H9 (cell line): ENCODE measurements at regions not wholly inside any gene's neighbourhood (a gene's known extent, or its start where the extent isn't known, plus 50 kb on each side); places are given as distances from the start of the nearest gene placed in this dataset.

Experiments used
- DNase-seq: peaks from one replicate; pipeline ENCODE4 v3.0.0-alpha.2; 2017
- H2AFZ ChIP-seq: one replicate; pipeline ENCODE4 v1.6.1; 2013; ENCODE audit warnings: mild to moderate bottlenecking, low read length, control low read depth, moderate library complexity
- H2AK5ac ChIP-seq: 2 replicates; pipeline ENCODE4 v1.6.1; 2013; ENCODE audit warnings: low read length, control low read depth, mixed read lengths; ENCODE audit not compliant: insufficient read length
- H2BK120ac ChIP-seq: one replicate; pipeline ENCODE4 v1.6.1; 2013; ENCODE audit warnings: low read depth, mild to moderate bottlenecking, low read length, control low read depth, inconsistent platforms; ENCODE audit not compliant: poor library complexity, severe bottlenecking
- H2BK12ac ChIP-seq: 2 replicates; pipeline ENCODE4 v1.6.1; 2013; ENCODE audit warnings: low read length, control low read depth, mixed read lengths, low read depth; ENCODE audit not compliant: insufficient read length
- H2BK15ac ChIP-seq: 2 replicates; pipeline ENCODE4 v1.6.1; 2013; ENCODE audit warnings: low read depth, low read length, control low read depth
- H2BK20ac ChIP-seq: one replicate; pipeline ENCODE4 v1.6.1; 2013; ENCODE audit warnings: low read depth, mild to moderate bottlenecking, low read length, control low read depth, inconsistent platforms; ENCODE audit not compliant: poor library complexity, severe bottlenecking
- H2BK5ac ChIP-seq: 2 replicates; pipeline ENCODE4 v1.6.1; 2013; ENCODE audit warnings: low read length, control low read depth, mixed read lengths; ENCODE audit not compliant: insufficient read length
- H3K14ac ChIP-seq: 2 replicates; pipeline ENCODE4 v1.6.1; 2013; ENCODE audit warnings: low read length, control low read depth; ENCODE audit not compliant: insufficient read depth
- H3K18ac ChIP-seq: 2 replicates; pipeline ENCODE4 v1.6.1; 2013; ENCODE audit warnings: low read depth, mild to moderate bottlenecking, mixed read lengths, low read length, control low read depth; ENCODE audit not compliant: insufficient read length
- H3K23ac ChIP-seq: 2 replicates; pipeline ENCODE4 v1.6.1; 2013; ENCODE audit warnings: low read length, control low read depth, mixed read lengths, low read depth; ENCODE audit not compliant: insufficient read length
- H3K23me2 ChIP-seq: 2 replicates; pipeline ENCODE4 v1.6.1; 2013; ENCODE audit warnings: low read depth, mild to moderate bottlenecking, mixed read lengths, low read length, control low read depth; ENCODE audit not compliant: insufficient read length, poor library complexity, severe bottlenecking
- H3K27ac ChIP-seq: 2 replicates; pipeline ENCODE4 v1.5.1; 2013; ENCODE audit warnings: low read length, control low read depth, mixed read lengths, low read depth; ENCODE audit not compliant: insufficient read length
- H3K27me3 ChIP-seq: 2 replicates; pipeline ENCODE4 v1.6.1; 2013; ENCODE audit warnings: low read length, control low read depth, inconsistent platforms; ENCODE audit not compliant: insufficient read depth
- H3K4ac ChIP-seq: 2 replicates; pipeline ENCODE4 v1.6.1; 2013; ENCODE audit warnings: low read depth, mild to moderate bottlenecking, control low read depth, inconsistent platforms, low read length, moderate library complexity
- H3K4me1 ChIP-seq: 2 replicates; pipeline ENCODE4 v1.6.1; 2013; ENCODE audit warnings: low read length, control low read depth, inconsistent platforms; ENCODE audit not compliant: insufficient read depth
- H3K4me2 ChIP-seq: 2 replicates; pipeline ENCODE4 v1.6.1; 2013; ENCODE audit warnings: low read length, control low read depth, mixed read lengths; ENCODE audit not compliant: insufficient read length, insufficient read depth
- H3K56ac ChIP-seq: 2 replicates; pipeline ENCODE4 v1.6.1; 2013; ENCODE audit warnings: low read depth, mild to moderate bottlenecking, mixed read lengths, low read length, control low read depth; ENCODE audit not compliant: insufficient read length
- H3K79me1 ChIP-seq: 2 replicates; pipeline ENCODE4 v1.6.1; 2013; ENCODE audit warnings: low read depth, mild to moderate bottlenecking, moderate library complexity, low read length, control low read depth, inconsistent platforms; ENCODE audit not compliant: insufficient read depth, poor library complexity, severe bottlenecking
- H3K79me2 ChIP-seq: 2 replicates; pipeline ENCODE4 v1.6.1; 2013; ENCODE audit warnings: low read length, control low read depth, inconsistent platforms; ENCODE audit not compliant: insufficient read depth
- H3K9ac ChIP-seq: 2 replicates; pipeline ENCODE4 v1.6.1; 2013; ENCODE audit warnings: low read length, control low read depth, mixed read lengths; ENCODE audit not compliant: insufficient read length; ENCODE audit errors: extremely low read depth
- H3K9me3 ChIP-seq: one replicate; pipeline ENCODE4 v1.6.1; 2013; ENCODE audit warnings: low read depth, low read length, inconsistent platforms; ENCODE audit not compliant: control insufficient read depth
- H3T11ph ChIP-seq: one replicate; pipeline ENCODE4 v1.6.1; 2013; ENCODE audit warnings: mild to moderate bottlenecking, low read length, control low read depth, inconsistent platforms
- H4K20me1 ChIP-seq: one replicate; pipeline ENCODE4 v1.6.1; 2013; ENCODE audit not compliant: control insufficient read depth, insufficient read length, insufficient read depth
- H4K5ac ChIP-seq: 2 replicates; pipeline ENCODE4 v1.6.1; 2013; ENCODE audit warnings: low read depth, mild to moderate bottlenecking, mixed read lengths, low read length, control low read depth; ENCODE audit not compliant: insufficient read length
- H4K8ac ChIP-seq: replicated peaks from 2 replicates; pipeline ENCODE4 v1.6.1; 2013; ENCODE audit warnings: low read length, control low read depth, mixed read lengths, low read depth; ENCODE audit not compliant: insufficient read length
- H4K91ac ChIP-seq: 2 replicates; pipeline ENCODE4 v1.6.1; 2013; ENCODE audit warnings: low read depth, mild to moderate bottlenecking, moderate library complexity, mixed read lengths, low read length, control low read depth; ENCODE audit not compliant: insufficient read length
- H3K27ac Mint-ChIP-seq, 3 experiments: 2 replicates in 2 of 3; 3 replicates in 1 of 3; pipeline ENCODE4 v1.8.0; 2020 to 2021; ENCODE audit warnings: mixed read lengths in 3 of 3, mild to moderate bottlenecking in 1 of 3, moderate library complexity in 1 of 3
- H3K27me3 Mint-ChIP-seq: 2 replicates; pipeline ENCODE4 v1.8.0; 2021; ENCODE audit warnings: low read depth, mild to moderate bottlenecking, moderate library complexity, mixed read lengths
- H3K36me3 Mint-ChIP-seq, 3 experiments: 2 replicates in 2 of 3; 3 replicates in 1 of 3; pipeline ENCODE4 v1.8.0; 2020 to 2021; ENCODE audit warnings: low read depth in 3 of 3, mixed read lengths in 3 of 3; ENCODE audit not compliant: insufficient read depth in 1 of 3
- H3K4me1 Mint-ChIP-seq, 2 experiments: 2 replicates each; pipeline ENCODE4 v1.8.0; 2020; ENCODE audit warnings: mixed read lengths in 2 of 2
- H3K4me3 Mint-ChIP-seq, 2 experiments: 2 replicates in 1 of 2; 3 replicates in 1 of 2; pipeline ENCODE4 v1.8.0; 2020 to 2021; ENCODE audit warnings: mild to moderate bottlenecking in 2 of 2, mixed read lengths in 2 of 2, moderate library complexity in 1 of 2
- H3K9me3 Mint-ChIP-seq, 2 experiments: 2 replicates in 1 of 2; 3 replicates in 1 of 2; pipeline ENCODE4 v1.8.0; 2020; ENCODE audit warnings: mild to moderate bottlenecking in 2 of 2, mixed read lengths in 2 of 2, moderate library complexity in 1 of 2
- WGBS: extraction: QIAGEN DNeasy Blood & Tissue Kit; methylation state at CpG from one replicate; pipeline ENCODE4 v1.1.7; 2013; ENCODE audit warnings: missing lambda C conversion rate, low lambda C conversion rate, mixed read lengths; ENCODE audit not compliant: insufficient read length; ENCODE audit errors: extremely low coverage; 5-methylcytosine and 5-hydroxymethylcytosine counted together
- TF ChIP-seq, protein P1 (sequence below): fragments of 200-600 bp; sonication (generic); conservative IDR thresholded peaks from 3 replicates; pipeline ENCODE4 v1.8.0; 2021; ENCODE audit warnings: antibody characterized with exemption, mild to moderate bottlenecking

DNA sequence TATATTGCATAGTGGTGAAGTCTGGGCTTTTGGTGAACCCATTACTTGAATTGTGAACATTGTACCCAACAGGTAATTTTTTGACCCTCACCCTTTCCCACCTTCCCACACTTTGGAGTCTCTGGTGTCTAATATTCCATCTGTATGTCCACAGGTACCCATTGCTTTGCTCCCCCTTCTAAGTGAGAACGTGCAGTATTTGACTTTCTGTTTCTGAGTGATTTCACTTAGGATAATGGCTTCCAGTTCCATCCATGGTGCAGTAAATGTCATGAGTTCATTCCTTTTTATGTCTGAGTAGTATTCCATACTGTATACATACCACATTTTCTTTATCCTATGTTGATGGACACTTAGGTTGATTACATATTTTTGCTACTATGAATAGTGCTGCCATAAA, 91.5 kb upstream of the KIF5B start:
- Histone ChIP-seq H3K9me3 (no peaks in the 10 kb centered on the region), H4K8ac (no peak overlapping the region), H4K91ac (no peak overlapping the region), H3K27me3 (no peaks in the 10 kb centered on the region), H2BK5ac (no peak overlapping the region), H3K9ac (no peak overlapping the region), H4K5ac (no peak overlapping the region), H2AK5ac (no peak overlapping the region), H2BK12ac (no peak overlapping the region), H3K23ac (no peak overlapping the region), H3K4me2 (no peak overlapping the region), H3K14ac (no peak overlapping the region), H3K4ac (no peak overlapping the region), H3K56ac (no peak overlapping the region), H3T11ph (no peak overlapping the region), H2BK120ac (no peak overlapping the region), H3K23me2 (no peaks in the 10 kb centered on the region), H3K79me1 (no peaks in the 10 kb centered on the region), H2AFZ (no peak overlapping the region), H2BK20ac (no peak overlapping the region), H3K27ac (no peak overlapping the region), H2BK15ac (no peak overlapping the region), H4K20me1 (no peaks in the 10 kb centered on the region), H3K79me2 (no peaks in the 10 kb centered on the region), H3K4me1 (no peaks in the 10 kb centered on the region), H3K18ac (no peak overlapping the region)
- no CpG with 5 or more reads among the region's 1 CpG for WGBS
- Mint-ChIP-seq H3K4me1 (peaks cover 14% of the 10 kb centered on the region in 2 experiments; a peak in 3 of 4 replicates), H3K27me3 (no peaks in the 10 kb centered on the region), H3K9me3 (peaks cover under 1% of the 10 kb centered on the region in 2 experiments; a peak in 3 of 5 replicates), H3K4me3 (no peak overlapping the region), H3K27ac (no peak overlapping the region), H3K36me3 (no peaks in the 10 kb centered on the region; a peak in 1 of 7 replicates)
- DNase-seq, result no peak
- TF ChIP-seq, protein P1, sequence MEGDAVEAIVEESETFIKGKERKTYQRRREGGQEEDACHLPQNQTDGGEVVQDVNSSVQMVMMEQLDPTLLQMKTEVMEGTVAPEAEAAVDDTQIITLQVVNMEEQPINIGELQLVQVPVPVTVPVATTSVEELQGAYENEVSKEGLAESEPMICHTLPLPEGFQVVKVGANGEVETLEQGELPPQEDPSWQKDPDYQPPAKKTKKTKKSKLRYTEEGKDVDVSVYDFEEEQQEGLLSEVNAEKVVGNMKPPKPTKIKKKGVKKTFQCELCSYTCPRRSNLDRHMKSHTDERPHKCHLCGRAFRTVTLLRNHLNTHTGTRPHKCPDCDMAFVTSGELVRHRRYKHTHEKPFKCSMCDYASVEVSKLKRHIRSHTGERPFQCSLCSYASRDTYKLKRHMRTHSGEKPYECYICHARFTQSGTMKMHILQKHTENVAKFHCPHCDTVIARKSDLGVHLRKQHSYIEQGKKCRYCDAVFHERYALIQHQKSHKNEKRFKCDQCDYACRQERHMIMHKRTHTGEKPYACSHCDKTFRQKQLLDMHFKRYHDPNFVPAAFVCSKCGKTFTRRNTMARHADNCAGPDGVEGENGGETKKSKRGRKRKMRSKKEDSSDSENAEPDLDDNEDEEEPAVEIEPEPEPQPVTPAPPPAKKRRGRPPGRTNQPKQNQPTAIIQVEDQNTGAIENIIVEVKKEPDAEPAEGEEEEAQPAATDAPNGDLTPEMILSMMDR, result no peak
